ENCODE measurements at regions not wholly inside any gene's neighbourhood (a gene's known extent, or its start where the extent isn't known, plus 50 kb on each side); places are given as distances from the start of the nearest gene placed in this dataset.

- TF ChIP-seq SNAI2 (CRISPR knock-in tag; IDR thresholded peaks at IDR 0.05) (no peak), TSHZ2 (CRISPR knock-in tag; IDR thresholded peaks at IDR 0.05) (no peak), BACH2 (CRISPR knock-in tag; IDR thresholded peaks at IDR 0.05; ENCODE audit: borderline replicate concordance) (no peak), TOX (CRISPR knock-in tag; IDR thresholded peaks at IDR 0.05; ENCODE audit: borderline replicate concordance) (no peak), ESRRG (CRISPR knock-in tag; IDR thresholded peaks at IDR 0.05) (no peak), TCF4 (CRISPR knock-in tag; IDR thresholded peaks at IDR 0.05; ENCODE audit: borderline replicate concordance) (no peak)
Measured at GRCh38 chr9:86413971-86414880, 60.0 kb upstream of the TUT7 start.

DNA sequence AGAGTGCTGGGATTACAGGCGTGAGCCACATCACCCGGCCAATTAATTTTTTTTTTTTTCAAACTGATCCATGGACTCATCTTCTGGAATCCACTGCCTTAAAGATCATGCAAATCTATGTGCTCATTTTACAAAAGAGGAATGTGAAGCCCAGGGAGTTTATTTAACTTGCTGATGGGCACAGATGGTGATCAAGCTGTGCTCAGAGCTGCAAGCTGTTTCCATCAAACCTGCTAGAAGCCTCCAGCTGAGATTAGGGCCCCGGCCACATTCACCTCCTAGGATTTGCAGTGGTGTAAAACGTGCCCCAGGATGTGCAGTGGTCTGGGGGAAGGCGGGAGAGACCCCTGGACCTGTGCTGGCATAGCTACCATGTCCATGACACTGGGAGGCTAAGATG lies 56.1 kb upstream of the TUT7 start:
- TF ChIP-seq GLIS3 (CRISPR knock-in tag; IDR thresholded peaks at IDR 0.05) (no peak), SNAI2 (CRISPR knock-in tag; IDR thresholded peaks at IDR 0.05) (no peak), TSHZ2 (CRISPR knock-in tag; IDR thresholded peaks at IDR 0.05) (no peak), TCF4 (CRISPR knock-in tag; IDR thresholded peaks at IDR 0.05; ENCODE audit: borderline replicate concordance) (no peak), CSRNP3 (CRISPR knock-in tag; IDR thresholded peaks at IDR 0.05) (no peak), ZNF70 (CRISPR knock-in tag; IDR thresholded peaks at IDR 0.05) (no peak), CSDC2 (CRISPR knock-in tag; IDR thresholded peaks at IDR 0.05) (no peak), RARB (CRISPR knock-in tag; IDR thresholded peaks at IDR 0.05) (no peak), BACH2 (CRISPR knock-in tag; IDR thresholded peaks at IDR 0.05; ENCODE audit: borderline replicate concordance) (no peak), ZNF8 (CRISPR knock-in tag; IDR thresholded peaks at IDR 0.05) (no peak), ZFP30 (CRISPR knock-in tag; IDR thresholded peaks at IDR 0.05) (no peak), PPARA (CRISPR knock-in tag; IDR thresholded peaks at IDR 0.05; ENCODE audit: borderline replicate concordance) (no peak), PATZ1 (CRISPR knock-in tag; IDR thresholded peaks at IDR 0.05; ENCODE audit: borderline replicate concordance) (no peak), ZNF565 (CRISPR knock-in tag; conservative IDR thresholded peaks at IDR 0.05; ENCODE audit: low read depth) (no peak), ISL1 (CRISPR knock-in tag; IDR thresholded peaks at IDR 0.05) (no peak), OSR1 (CRISPR knock-in tag; IDR thresholded peaks at IDR 0.05) (no peak), ARNTL (CRISPR knock-in tag; IDR thresholded peaks at IDR 0.05; ENCODE audit: borderline replicate concordance, low read depth) (no peak)
- no peak for ATAC-seq

More at GRCh38 chr9:86413971-86414880, 60.0 kb upstream of the TUT7 start:
- peak; percentile 83 for ATAC-seq

- no peak for TF ChIP-seq ZNF70 (CRISPR knock-in tag; IDR thresholded peaks at IDR 0.05)
- TF ChIP-seq CSRNP3 (CRISPR knock-in tag; IDR thresholded peaks at IDR 0.05), result no peak
- TF ChIP-seq ZNF8 (CRISPR knock-in tag; IDR thresholded peaks at IDR 0.05), result no peak
- no peak for TF ChIP-seq ISL1 (CRISPR knock-in tag; IDR thresholded peaks at IDR 0.05)
- no peak for TF ChIP-seq ZFP3 (CRISPR knock-in tag; IDR thresholded peaks at IDR 0.05)
- no peak for TF ChIP-seq ZNF565 (CRISPR knock-in tag; conservative IDR thresholded peaks at IDR 0.05; ENCODE audit: low read depth)
- no peak for ATAC-seq
Measured at GRCh38 chr9:86408121-86408520, 53.9 kb upstream of the TUT7 start.
